H1 (cell line): ENCODE measurements at regions not wholly inside any gene's neighbourhood (a gene's known extent, or its start where the extent isn't known, plus 50 kb on each side); places are given as distances from the start of the nearest gene placed in this dataset.

Experiments
- CTCF ChIA-PET: fragments of 300-600 bp; sonication (Branson Sonifier 250); formaldehyde crosslinking; loops from one replicate; lab custom pipeline; 2021; ENCODE audit not compliant: partially characterized antibody; lab: Charles Lee
- POLR2A ChIA-PET: fragments of 300-600 bp; sonication (Branson Sonifier 250); formaldehyde crosslinking; loops from one replicate; lab custom pipeline; 2021; ENCODE audit warnings: inconsistent platforms; ENCODE audit not compliant: partially characterized antibody; lab: Charles Lee
- DNase-seq, 2 experiments: peaks; one replicate each; pipeline versions ENCODE4 v3.0.0 to v3.0.0-alpha.2; 2010 to 2022; ENCODE audit warnings: low spot score in 2 of 2, low read depth in 1 of 2, mixed read lengths in 1 of 2
- FAIRE-seq: peaks from 2 replicates; lab custom pipeline; 2011; peaks lifted over from hg19 to GRCh38; lab: Jason Lieb, UNC
- H2AFZ ChIP-seq: 2 replicates; pipeline ENCODE4 v1.8.1; 2012; ENCODE audit warnings: low read length, inconsistent platforms
- H2AK5ac ChIP-seq: 2 replicates; pipeline ENCODE4 v1.6.1; 2013; ENCODE audit warnings: low read depth, low read length
- H2BK120ac ChIP-seq: replicated peaks from 2 replicates; pipeline ENCODE3; 2013; ENCODE audit warnings: low read depth, low read length, inconsistent platforms
- H2BK12ac ChIP-seq: 2 replicates; pipeline ENCODE4 v1.6.1; 2013; ENCODE audit warnings: low read depth, low read length
- H2BK15ac ChIP-seq: 2 replicates; pipeline ENCODE4 v1.6.1; 2013; ENCODE audit warnings: low read length
- H2BK20ac ChIP-seq: 2 replicates; pipeline ENCODE4 v1.6.1; 2013; ENCODE audit warnings: low read length
- H2BK5ac ChIP-seq: 2 replicates; pipeline ENCODE4 v1.6.1; 2013; ENCODE audit warnings: low read depth, low read length
- H3K14ac ChIP-seq: 2 replicates; pipeline ENCODE4 v1.6.1; 2013; ENCODE audit warnings: inconsistent platforms; ENCODE audit not compliant: insufficient read length
- H3K18ac ChIP-seq: 2 replicates; pipeline ENCODE4 v1.6.1; 2013; ENCODE audit warnings: low read length; ENCODE audit errors: extremely low read depth
- H3K23ac ChIP-seq: 2 replicates; pipeline ENCODE4 v1.6.1; 2013; ENCODE audit warnings: inconsistent platforms; ENCODE audit not compliant: insufficient read length
- H3K23me2 ChIP-seq: 2 replicates; pipeline ENCODE4 v1.6.1; 2013; ENCODE audit warnings: low read depth, low read length
- H3K27ac ChIP-seq: 2 replicates; pipeline ENCODE4 v1.6.1; 2011; ENCODE audit warnings: low read depth, low read length, inconsistent platforms
- H3K27me3 ChIP-seq, 4 experiments: replicated peaks in 1 of 4; 1 replicate in 1 of 4; 2 replicates in 3 of 4; pipeline versions ENCODE4 v1.6.1 to v1.8.1; 2011 to 2013; ENCODE audit warnings: low read length in 3 of 4, mild to moderate bottlenecking in 3 of 4, inconsistent platforms in 2 of 4, mixed read lengths in 2 of 4, moderate library complexity in 1 of 4; ENCODE audit not compliant: control insufficient read depth in 3 of 4, insufficient read depth in 3 of 4; ENCODE audit errors: extremely low read depth in 1 of 4
- H3K36me3 ChIP-seq, 4 experiments: 2 replicates each; pipeline versions ENCODE4 v1.6.1 to v1.8.1; 2011 to 2013; ENCODE audit warnings: mild to moderate bottlenecking in 4 of 4, low read length in 3 of 4, moderate library complexity in 2 of 4, control low read depth in 1 of 4, inconsistent platforms in 1 of 4; ENCODE audit not compliant: insufficient read depth in 4 of 4, control insufficient read depth in 2 of 4
- H3K4ac ChIP-seq: replicated peaks from 2 replicates; pipeline ENCODE3; 2013; ENCODE audit warnings: low read length, low read depth, mixed read lengths, inconsistent platforms; ENCODE audit not compliant: insufficient read length
- H3K4me1 ChIP-seq, 4 experiments: replicated peaks in 1 of 4; 1 replicate in 1 of 4; 2 replicates in 3 of 4; pipeline versions ENCODE4 v1.6.1 to v1.8.1; 2011 to 2013; ENCODE audit warnings: low read length in 3 of 4, inconsistent platforms in 2 of 4, mixed read lengths in 1 of 4; ENCODE audit not compliant: insufficient read depth in 4 of 4, control insufficient read depth in 3 of 4
- H3K4me2 ChIP-seq, 2 experiments: 2 replicates each; pipeline versions ENCODE4 v1.6.1 to v1.8.1; 2011 to 2013; ENCODE audit warnings: low read depth in 2 of 2, low read length in 2 of 2, control low read depth in 1 of 2, inconsistent platforms in 1 of 2, mild to moderate bottlenecking in 1 of 2; ENCODE audit not compliant: insufficient read depth in 1 of 2
- H3K4me3 ChIP-seq, 4 experiments: fragments of 200-600, 300-600 bp in 1 of 4; sonication (generic), shearing (Covaris generic), sonication (Bioruptor Twin) in 1 of 4; 2 replicates each; pipeline versions ENCODE4 v1.5.1 to v1.8.1; 2011 to 2016; ENCODE audit warnings: low read length in 4 of 4, low read depth in 3 of 4, control low read depth in 2 of 4, inconsistent platforms in 2 of 4, mild to moderate bottlenecking in 2 of 4, mixed read lengths in 1 of 4, moderate library complexity in 1 of 4; ENCODE audit not compliant: insufficient read depth in 2 of 4; ENCODE audit errors: extremely low read depth in 1 of 4
- H3K56ac ChIP-seq: replicated peaks from 2 replicates; pipeline ENCODE3; 2013; ENCODE audit warnings: low read depth, mild to moderate bottlenecking, mixed read lengths, low read length, inconsistent platforms; ENCODE audit not compliant: insufficient read length
- H3K79me1 ChIP-seq: 2 replicates; pipeline ENCODE4 v1.6.1; 2013; ENCODE audit warnings: low read depth, low read length, control low read depth
- H3K79me2 ChIP-seq, 2 experiments: 2 replicates each; pipeline versions ENCODE4 v1.6.1 to v1.8.1; 2012 to 2013; ENCODE audit warnings: low read length in 2 of 2, mild to moderate bottlenecking in 2 of 2, inconsistent platforms in 1 of 2; ENCODE audit not compliant: insufficient read depth in 2 of 2, control insufficient read depth in 1 of 2
- H3K9ac ChIP-seq, 4 experiments: replicated peaks in 1 of 4; 1 replicate in 1 of 4; 2 replicates in 3 of 4; pipeline versions ENCODE4 v1.6.1 to v1.8.1; 2011 to 2013; ENCODE audit warnings: low read depth in 3 of 4, low read length in 3 of 4, control low read depth in 2 of 4, mild to moderate bottlenecking in 2 of 4, moderate library complexity in 2 of 4, inconsistent platforms in 1 of 4; ENCODE audit errors: extremely low read depth in 1 of 4
- H3K9me3 ChIP-seq, 2 experiments: 2 replicates each; pipeline versions ENCODE4 v1.6.1 to v1.8.1; 2012 to 2013; ENCODE audit warnings: mild to moderate bottlenecking in 2 of 2, moderate library complexity in 2 of 2, control low read depth in 1 of 2, inconsistent platforms in 1 of 2, low read depth in 1 of 2, low read length in 1 of 2, mixed read lengths in 1 of 2; ENCODE audit not compliant: insufficient read depth in 2 of 2
- H4K20me1 ChIP-seq, 2 experiments: replicated peaks in 1 of 2; 2 replicates each; pipeline versions ENCODE3 to v1.8.1; 2011 to 2013; ENCODE audit warnings: inconsistent platforms in 2 of 2, low read length in 2 of 2, mild to moderate bottlenecking in 1 of 2; ENCODE audit not compliant: insufficient read depth in 2 of 2, control insufficient read depth in 1 of 2
- H4K5ac ChIP-seq: 2 replicates; pipeline ENCODE4 v1.6.1; 2013; ENCODE audit warnings: low read length, low read depth, mixed read lengths, inconsistent platforms; ENCODE audit not compliant: insufficient read length
- H4K8ac ChIP-seq: 2 replicates; pipeline ENCODE4 v1.8.0; 2013; ENCODE audit warnings: mild to moderate bottlenecking, moderate library complexity, low read length, inconsistent platforms; ENCODE audit not compliant: insufficient read depth; ENCODE audit errors: extremely low read depth
- H4K91ac ChIP-seq: replicated peaks from 2 replicates; pipeline ENCODE3; 2013; ENCODE audit warnings: low read length, mixed read lengths, inconsistent platforms; ENCODE audit not compliant: insufficient read length
- CEBPB ChIP-seq: IDR thresholded peaks from 2 replicates; pipeline ENCODE4 v1.6.1; 2012; ENCODE audit warnings: low read depth, low read length
- KDM5A ChIP-seq: fragments of 200-600 bp; IDR thresholded peaks from 2 replicates; pipeline ENCODE4 v1.7.1; 2012; ENCODE audit warnings: mild to moderate bottlenecking, low read length, inconsistent platforms, mixed read lengths
- TF ChIP-seq, protein P1 (sequence below), 3 experiments: IDR thresholded peaks; 1 replicate in 2 of 3; 2 replicates in 1 of 3; pipeline versions ENCODE4 v1.5.1 to v1.6.1; 2011; ENCODE audit warnings: low read length in 3 of 3, mild to moderate bottlenecking in 3 of 3, inconsistent platforms in 2 of 3, low read depth in 1 of 3, moderate library complexity in 1 of 3; ENCODE audit not compliant: insufficient read depth in 1 of 3; ENCODE audit errors: control extremely low read depth in 1 of 3

DNA sequence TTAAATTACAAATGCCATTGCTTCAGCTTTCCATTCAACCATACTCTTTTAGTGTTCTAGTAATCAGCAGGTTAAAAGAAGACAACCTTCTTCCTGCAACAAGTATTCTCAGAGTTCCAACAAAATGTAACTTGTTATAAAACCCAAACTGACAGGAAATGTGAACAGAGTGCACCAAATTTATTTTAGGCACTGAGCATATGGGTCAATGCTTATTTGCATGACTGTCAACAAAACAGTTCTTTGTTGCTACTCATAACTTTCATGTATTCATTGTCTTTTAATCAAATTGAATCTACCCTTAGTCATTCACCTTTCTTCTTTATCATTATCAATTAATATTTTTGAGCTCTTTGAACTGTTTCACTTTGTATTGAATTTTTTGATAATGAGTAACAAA, 554.1 kb downstream of the DACH1 start:
- DNase-seq (no peak), FAIRE-seq (no peak)
- ChIA-PET POLR2A (no interaction called here), CTCF (interaction anchor here (0.6 to 1.2 kb wide), 2 partner anchors 10 to 156 kb away, joined by 3 read pairs; no protein-coding TSS in a partner anchor)
- Histone ChIP-seq H2BK20ac (no peak overlapping the region), H3K23ac (no peak overlapping the region), H2AK5ac (no peak overlapping the region), H3K18ac (no peak overlapping the region), H3K23me2 (no peaks in the 10 kb centered on the region), H4K8ac (no peak overlapping the region), H3K14ac (no peak overlapping the region), H2BK12ac (no peak overlapping the region), H3K56ac (no peak overlapping the region), H3K9ac (no peak overlapping the region), H3K79me2 (no peaks in the 10 kb centered on the region), H3K4ac (no peak overlapping the region), H3K27me3 (no peaks in the 10 kb centered on the region), H2AFZ (no peak overlapping the region), H4K20me1 (no peaks in the 10 kb centered on the region), H3K4me2 (no peak overlapping the region), H2BK120ac (no peak overlapping the region), H2BK15ac (no peak overlapping the region)
- TF ChIP-seq KDM5A (no peak), CEBPB (no peak)
- TF ChIP-seq, protein P1, sequence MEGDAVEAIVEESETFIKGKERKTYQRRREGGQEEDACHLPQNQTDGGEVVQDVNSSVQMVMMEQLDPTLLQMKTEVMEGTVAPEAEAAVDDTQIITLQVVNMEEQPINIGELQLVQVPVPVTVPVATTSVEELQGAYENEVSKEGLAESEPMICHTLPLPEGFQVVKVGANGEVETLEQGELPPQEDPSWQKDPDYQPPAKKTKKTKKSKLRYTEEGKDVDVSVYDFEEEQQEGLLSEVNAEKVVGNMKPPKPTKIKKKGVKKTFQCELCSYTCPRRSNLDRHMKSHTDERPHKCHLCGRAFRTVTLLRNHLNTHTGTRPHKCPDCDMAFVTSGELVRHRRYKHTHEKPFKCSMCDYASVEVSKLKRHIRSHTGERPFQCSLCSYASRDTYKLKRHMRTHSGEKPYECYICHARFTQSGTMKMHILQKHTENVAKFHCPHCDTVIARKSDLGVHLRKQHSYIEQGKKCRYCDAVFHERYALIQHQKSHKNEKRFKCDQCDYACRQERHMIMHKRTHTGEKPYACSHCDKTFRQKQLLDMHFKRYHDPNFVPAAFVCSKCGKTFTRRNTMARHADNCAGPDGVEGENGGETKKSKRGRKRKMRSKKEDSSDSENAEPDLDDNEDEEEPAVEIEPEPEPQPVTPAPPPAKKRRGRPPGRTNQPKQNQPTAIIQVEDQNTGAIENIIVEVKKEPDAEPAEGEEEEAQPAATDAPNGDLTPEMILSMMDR (IDR thresholded peaks at IDR 0.05; ENCODE audit: control extremely low read depth in 1 of 3, insufficient read depth in 1 of 3, low read depth in 1 of 3, low read length in 3 of 3) = no peak
- TF ChIP-seq, all 59 proteins: peak for 0
- Histone ChIP-seq H4K5ac (no peak overlapping the region), H3K4me3 (no peak overlapping the region), H3K27ac (no peak overlapping the region), H3K4me1 (no peaks in the 10 kb centered on the region), H3K36me3 (no peaks in the 10 kb centered on the region), H3K9me3 (no peaks in the 10 kb centered on the region), H4K91ac (no peak overlapping the region), H3K79me1 (no peaks in the 10 kb centered on the region), H2BK5ac (no peak overlapping the region)
